Psoas muscle (tissue), 7 donors: ENCODE measurements at regions not wholly inside any gene's neighbourhood (a gene's known extent, or its start where the extent isn't known, plus 50 kb on each side); places are given as distances from the start of the nearest gene placed in this dataset.

ENCODE experiments used
- ATAC-seq, 4 donors: fragments of 200-7000 bp; cut with Tn5 transposase; one replicate each; pipeline ENCODE4 v1.9.1; 2020; ENCODE audit warnings: moderate library complexity in 3 of 4, mild to moderate bottlenecking in 2 of 4
- DNase-seq, 2 donors: peaks; one replicate each; pipeline ENCODE4 v3.0.0-alpha.2; 2020
- H3K27ac ChIP-seq: fragments of 200-600 bp; one replicate; pipeline ENCODE4 v1.8.0; 2022
- H3K27me3 ChIP-seq, 3 donors: fragments of 200-600 bp in 1 of 3; one replicate each; pipeline versions ENCODE4 v1.6.1 to v1.8.0; 2013 to 2022; ENCODE audit warnings: low read length in 2 of 3, mild to moderate bottlenecking in 2 of 3, moderate library complexity in 1 of 3; ENCODE audit not compliant: insufficient read depth in 3 of 3
- H3K36me3 ChIP-seq, 2 donors: fragments of 200-600 bp in 1 of 2; one replicate each; pipeline versions ENCODE4 v1.6.1 to v1.8.0; 2013 to 2022; ENCODE audit warnings: low read depth in 1 of 2, mild to moderate bottlenecking in 1 of 2, moderate library complexity in 1 of 2; ENCODE audit not compliant: insufficient read depth in 1 of 2
- H3K4me1 ChIP-seq: fragments of 200-600 bp; one replicate; pipeline ENCODE4 v1.8.0; 2022
- H3K4me3 ChIP-seq: fragments of 200-600 bp; one replicate; pipeline ENCODE4 v1.8.0; 2022; ENCODE audit warnings: mild to moderate bottlenecking
- H3K9me3 ChIP-seq: fragments of 200-600 bp; one replicate; pipeline ENCODE4 v1.8.0; 2022
- WGBS, 3 donors: extraction: QIAGEN DNeasy Blood & Tissue Kit; methylation state at CpG; one replicate each; pipeline versions ENCODE4 v1.1.6 to v1.1.7; 2013; 5-methylcytosine and 5-hydroxymethylcytosine counted together
- intact Hi-C, 2 donors: fragments of 100-400 bp; cut with DNase I; formaldehyde crosslinking; loops; one replicate each; pipeline versions ENCODE4 v1.11.0 to v1.14.2; 2022
- TF ChIP-seq, protein P1 (sequence below): fragments of 200-600 bp; IDR thresholded peaks from one replicate; pipeline ENCODE4 v1.8.0; 2022; ENCODE audit warnings: antibody characterized with exemption
- donor health status: healthy with polysubstance abuse.
- donor health status: DM: no; HTN: no; CAD: no; lungs with moderate emphysema.
- donor health status: Bipolar disorder and iron deficiency.
- donor health status: healthy.
- donor health status: DM: yes; HTN: yes; CAD: no.
- donor health status: DM: no; HTN: no; CAD: no.
- donor health status: DM: yes; HTN: yes; CAD: no.

DNA sequence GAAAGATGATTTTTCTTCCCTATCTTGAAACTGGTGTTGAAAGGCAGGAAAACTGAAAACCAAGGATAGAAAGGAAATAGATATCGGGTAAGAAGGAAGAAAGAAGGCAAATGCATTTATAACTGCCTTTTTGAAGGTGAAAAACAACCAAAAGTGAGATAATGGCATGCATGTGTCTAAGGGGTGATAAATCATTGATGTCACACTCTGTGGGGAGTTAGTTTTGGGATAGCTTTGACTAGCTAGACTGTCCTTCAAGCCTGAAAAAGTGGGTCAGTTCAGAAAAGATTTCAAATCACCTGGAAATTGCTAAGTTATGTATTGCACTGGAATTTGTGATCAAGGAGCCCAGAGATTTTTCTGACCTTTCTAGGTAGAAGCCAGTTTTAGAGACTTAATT is 142.2 kb upstream of the UMPS start:
- no peak overlapping the region for H3K27ac ChIP-seq
- no peak overlapping the region for H3K4me3 ChIP-seq
- TF ChIP-seq, protein P1, sequence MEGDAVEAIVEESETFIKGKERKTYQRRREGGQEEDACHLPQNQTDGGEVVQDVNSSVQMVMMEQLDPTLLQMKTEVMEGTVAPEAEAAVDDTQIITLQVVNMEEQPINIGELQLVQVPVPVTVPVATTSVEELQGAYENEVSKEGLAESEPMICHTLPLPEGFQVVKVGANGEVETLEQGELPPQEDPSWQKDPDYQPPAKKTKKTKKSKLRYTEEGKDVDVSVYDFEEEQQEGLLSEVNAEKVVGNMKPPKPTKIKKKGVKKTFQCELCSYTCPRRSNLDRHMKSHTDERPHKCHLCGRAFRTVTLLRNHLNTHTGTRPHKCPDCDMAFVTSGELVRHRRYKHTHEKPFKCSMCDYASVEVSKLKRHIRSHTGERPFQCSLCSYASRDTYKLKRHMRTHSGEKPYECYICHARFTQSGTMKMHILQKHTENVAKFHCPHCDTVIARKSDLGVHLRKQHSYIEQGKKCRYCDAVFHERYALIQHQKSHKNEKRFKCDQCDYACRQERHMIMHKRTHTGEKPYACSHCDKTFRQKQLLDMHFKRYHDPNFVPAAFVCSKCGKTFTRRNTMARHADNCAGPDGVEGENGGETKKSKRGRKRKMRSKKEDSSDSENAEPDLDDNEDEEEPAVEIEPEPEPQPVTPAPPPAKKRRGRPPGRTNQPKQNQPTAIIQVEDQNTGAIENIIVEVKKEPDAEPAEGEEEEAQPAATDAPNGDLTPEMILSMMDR = no peak
- no peaks in the 10 kb centered on the region for H3K36me3 ChIP-seq
- H3K27me3 ChIP-seq = no peaks in the 10 kb centered on the region
- ATAC-seq (no peak), DNase-seq (no peak)
- intact Hi-C loops = no loop called here
- H3K9me3 ChIP-seq = no peaks in the 10 kb centered on the region
- peaks cover 23% of the 10 kb centered on the region for H3K4me1 ChIP-seq
- 79 to 94% (median 87%) methylated on average over 1 of the region's 1 CpG for WGBS, 3 donors

DNA sequence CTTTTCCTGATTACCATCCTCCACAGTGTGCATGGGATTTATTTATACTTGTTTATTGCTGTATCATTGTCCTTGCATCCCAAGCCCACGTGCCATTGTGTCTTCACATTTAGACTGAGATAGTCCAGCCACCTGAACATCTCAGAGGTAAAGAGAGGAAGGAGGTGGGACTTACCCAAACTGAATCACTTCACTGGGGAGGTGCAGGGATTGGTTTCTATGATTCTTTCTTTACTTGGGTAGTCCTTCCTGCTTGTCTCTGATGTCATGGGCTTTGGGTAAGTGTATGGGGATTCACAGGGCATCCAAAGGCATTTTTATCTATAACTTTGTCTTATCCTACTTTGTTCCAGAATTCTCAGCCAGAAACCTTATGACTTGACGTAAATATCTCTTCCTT is 141.5 kb upstream of the UMPS start:
- intact Hi-C loops = no loop called here

DNA sequence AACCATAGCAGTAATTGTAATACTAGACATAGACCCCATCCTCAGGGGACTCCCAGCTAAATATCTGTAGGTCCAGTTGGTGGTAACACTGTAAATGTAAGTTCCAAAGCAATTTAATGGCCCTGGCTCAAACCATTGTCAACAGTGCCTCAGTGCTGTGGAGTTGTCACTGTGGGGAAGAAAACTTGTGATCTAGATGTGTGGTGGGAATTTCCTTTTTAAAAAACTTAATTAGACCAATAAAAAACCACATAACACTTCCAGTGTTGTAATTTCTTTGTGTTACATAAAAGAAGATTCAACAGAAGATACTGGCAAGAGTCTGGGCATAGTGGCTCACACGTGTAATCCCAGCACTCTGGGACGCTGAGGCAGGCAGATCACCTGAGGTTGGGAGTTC is 138.6 kb upstream of the UMPS start:
- no peak for ATAC-seq
- no peak overlapping the region for H3K27ac ChIP-seq
- no peaks in the 10 kb centered on the region for H3K36me3 ChIP-seq
- intact Hi-C loops = no loop called here
- no peak overlapping the region for H3K4me3 ChIP-seq
- no peaks in the 10 kb centered on the region for H3K27me3 ChIP-seq
- DNase-seq = no peak
- 78 to 90% (median 78%) methylated on average over 2 of the region's 2 CpGs for WGBS, 3 donors
- TF ChIP-seq, protein P1 = no peak
- peaks cover 19% of the 10 kb centered on the region for H3K4me1 ChIP-seq
- no peaks in the 10 kb centered on the region for H3K9me3 ChIP-seq

More for the DNA sequence above, 141.5 kb upstream of the UMPS start:
- H3K27ac ChIP-seq = no peak overlapping the region
- 82 to 89% (median 88%) methylated on average over 2 of the region's 2 CpGs for WGBS, 3 donors
- H3K4me3 ChIP-seq = no peak overlapping the region
- H3K27me3 ChIP-seq = no peaks in the 10 kb centered on the region
- H3K4me1 ChIP-seq = peaks cover 27% of the 10 kb centered on the region
- H3K36me3 ChIP-seq = no peaks in the 10 kb centered on the region
- ATAC-seq (no peak), DNase-seq (no peak)
- TF ChIP-seq, protein P1 = no peak
- H3K9me3 ChIP-seq = no peaks in the 10 kb centered on the region

DNA sequence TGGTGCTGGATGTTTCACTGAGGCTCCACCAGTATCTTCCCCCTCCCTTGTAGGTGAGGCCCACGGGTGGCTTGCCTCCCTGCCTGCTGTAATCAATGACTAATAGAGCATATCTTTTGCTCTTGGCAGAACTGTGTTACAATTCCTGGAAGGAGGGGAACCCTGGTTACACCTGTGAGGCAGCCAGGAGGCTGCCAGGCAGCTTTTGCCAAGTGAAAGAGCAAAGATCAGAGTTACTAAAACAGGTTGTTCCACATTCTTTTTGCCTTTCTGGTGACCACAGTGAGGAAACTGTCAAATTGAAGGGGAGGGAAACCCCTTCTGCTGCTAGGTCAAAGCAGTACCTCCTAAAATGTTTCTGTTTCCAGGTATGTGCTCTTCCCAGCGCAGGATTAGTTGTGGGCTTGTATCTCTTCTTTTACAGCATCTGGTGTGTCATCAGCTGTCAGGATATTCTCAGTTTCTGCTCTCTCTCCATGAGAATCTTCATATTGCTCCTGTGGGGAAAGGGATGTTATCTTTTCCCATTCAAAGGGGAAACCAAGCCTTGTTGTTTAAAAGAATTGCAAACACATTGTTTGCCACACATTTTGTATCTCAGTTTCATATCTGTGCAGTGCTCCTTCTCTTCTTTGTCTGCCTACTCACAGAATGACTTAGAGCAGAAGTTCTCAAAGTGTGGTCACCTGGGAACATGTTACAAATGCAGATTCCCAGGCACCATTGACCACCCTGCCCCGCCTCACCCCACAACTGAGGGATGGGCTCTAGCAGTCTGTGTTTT is 137.4 kb upstream of the UMPS start:
- DNase-seq (no peak), ATAC-seq (peak; percentile 42 to 77 (median 65))
- Histone ChIP-seq H3K36me3 (no peaks in the 10 kb centered on the region), H3K27ac (peak overlapping the region; percentile 53), H3K4me1 (peaks cover 25% of the 10 kb centered on the region), H3K9me3 (no peaks in the 10 kb centered on the region), H3K27me3 (no peaks in the 10 kb centered on the region), H3K4me3 (no peak overlapping the region)
- intact Hi-C loops = no loop called here
- TF ChIP-seq, protein P1 = no peak
- WGBS, 3 donors = 52 to 66% (median 55%) methylated on average over 3 of the region's 3 CpGs

DNA sequence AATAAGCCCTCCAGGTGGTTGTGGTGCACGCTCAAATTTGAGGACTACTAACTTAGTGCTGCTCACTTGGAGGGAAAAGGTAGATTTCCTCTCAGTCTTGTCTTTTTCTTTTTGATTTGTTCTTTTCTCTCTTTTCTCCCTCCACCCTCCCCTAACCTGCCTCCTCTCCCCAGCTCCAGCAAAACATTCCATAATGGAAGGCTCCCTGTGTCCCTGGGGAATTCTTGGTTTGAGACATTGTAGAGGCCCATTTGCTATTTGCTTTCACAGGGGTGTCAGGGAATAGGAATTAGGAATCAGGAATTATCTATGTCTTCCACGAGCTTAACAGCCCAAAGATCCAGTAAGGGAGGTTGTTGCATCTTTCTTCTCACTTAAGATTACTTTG is 136.8 kb upstream of the UMPS start:
- 76 to 87% (median 79%) methylated on average over 2 of the region's 2 CpGs for WGBS, 3 donors
- TF ChIP-seq, protein P1 = no peak
- ATAC-seq (no peak), DNase-seq (no peak)
- Histone ChIP-seq H3K27ac (peak overlapping the region; percentile 53), H3K4me3 (no peak overlapping the region), H3K36me3 (no peaks in the 10 kb centered on the region), H3K4me1 (peaks cover 31% of the 10 kb centered on the region), H3K9me3 (no peaks in the 10 kb centered on the region), H3K27me3 (no peaks in the 10 kb centered on the region)
- intact Hi-C loops = no loop called here
